ENCODE measurements at regions not wholly inside any gene's neighbourhood (a gene's known extent, or its start where the extent isn't known, plus 50 kb on each side); places are given as distances from the start of the nearest gene placed in this dataset.

GRCh38 chr10:6338361-6338760, 135.6 kb downstream of the PFKFB3 start:
- DNase-seq (no peak), ATAC-seq (no peak)
- intact Hi-C loops (cut with DNase I): no loop called here

DNA sequence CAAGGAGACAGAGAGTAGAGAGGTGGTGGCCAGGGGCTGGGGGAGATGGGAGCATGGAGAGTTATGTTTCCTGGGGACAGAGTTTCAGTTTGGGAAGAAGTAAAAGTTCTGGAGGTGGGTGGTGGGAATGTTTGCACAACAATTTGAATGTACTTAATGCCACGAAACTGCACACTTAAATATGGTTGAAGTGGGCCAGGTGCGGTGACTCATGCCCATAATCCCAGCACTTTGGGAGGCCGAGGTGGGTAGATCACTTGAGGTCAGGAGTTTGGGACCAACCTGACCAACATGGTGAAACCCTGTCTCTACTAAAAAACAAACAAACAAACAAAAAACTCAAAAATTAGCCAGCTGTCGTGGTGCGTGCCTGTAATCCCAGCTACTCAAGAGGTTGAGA, 137.2 kb downstream of the PFKFB3 start:
- no peak for DNase-seq
- intact Hi-C loops (cut with DNase I): no loop called here
- no peak for ATAC-seq

DNA sequence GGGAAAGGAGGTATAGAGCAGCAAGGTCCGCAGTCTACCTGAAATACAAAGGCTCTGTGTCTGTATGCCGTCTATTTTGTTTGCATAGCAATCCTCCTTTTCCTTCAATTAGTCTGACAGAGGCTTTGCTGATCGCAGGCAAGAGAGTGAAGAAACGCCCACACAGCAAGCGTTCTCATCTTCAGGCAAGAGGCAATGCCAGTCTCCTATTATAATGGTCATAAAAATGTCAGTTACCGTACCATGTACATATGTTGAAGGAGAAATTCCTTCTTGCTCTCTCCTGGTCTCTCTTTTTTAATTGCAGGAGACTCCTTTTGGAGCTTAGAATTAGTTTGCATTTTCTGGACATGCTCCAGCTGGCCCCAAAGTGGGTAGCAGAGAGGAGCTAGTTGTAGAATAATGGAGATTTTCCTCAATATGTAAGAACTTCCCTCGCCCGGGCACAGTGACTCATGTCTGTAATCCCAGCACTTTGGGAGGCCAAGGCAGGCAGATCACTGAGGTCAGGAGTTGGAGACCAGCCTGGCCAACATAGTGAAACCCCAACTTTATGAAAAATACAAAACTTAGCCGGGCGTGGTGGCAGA, 139.5 kb downstream of the PFKFB3 start:
- intact Hi-C loops (cut with DNase I): no loop called here

GRCh38 chr10:6343305-6344010, 140.7 kb downstream of the PFKFB3 start:
- ATAC-seq: no peak
- DNase-seq: no peak
- intact Hi-C loops (cut with DNase I): no loop called here

More for the DNA sequence above, 139.5 kb downstream of the PFKFB3 start:
- ATAC-seq: no peak
- no peak for DNase-seq

- intact Hi-C loops (cut with DNase I): no loop called here
- ATAC-seq: no peak
- no peak for DNase-seq
These were observed 142.7 kb downstream of the PFKFB3 start for GRCh38 chr10:6345404-6345803.

GRCh38 chr10:6346631-6347030, 143.9 kb downstream of the PFKFB3 start:
- DNase-seq (no peak), ATAC-seq (no peak)
- intact Hi-C loops (cut with DNase I): no loop called here

DNA sequence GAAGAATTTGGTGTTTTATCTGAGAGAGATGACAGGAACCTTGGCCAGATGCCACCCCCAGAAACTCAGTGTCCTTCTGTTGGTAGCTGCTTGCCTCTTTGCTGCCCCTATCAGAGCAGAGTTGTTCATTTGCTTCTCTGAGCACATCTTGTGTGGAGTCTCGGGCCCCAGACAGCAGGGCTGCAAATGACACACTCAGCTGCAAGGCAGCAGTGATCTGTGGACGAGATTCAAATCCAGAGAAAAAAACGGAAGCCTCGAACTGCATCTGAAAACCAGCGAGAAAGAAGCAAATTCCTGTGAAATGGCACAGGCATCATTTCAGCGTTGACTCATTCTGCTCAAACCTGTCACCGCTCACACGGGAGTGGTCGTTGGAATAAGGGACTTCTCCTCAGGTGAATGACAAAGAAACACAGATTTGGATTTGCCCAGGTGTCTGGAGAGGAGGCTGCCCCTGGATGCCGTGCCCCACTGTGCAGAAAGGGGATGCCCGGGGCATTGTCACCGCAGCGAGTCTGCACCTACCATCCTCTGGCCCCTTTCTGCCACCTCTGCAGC, 144.7 kb downstream of the PFKFB3 start:
- DNase-seq: no peak
- peak in 1 of 2 donors; percentile 9 for ATAC-seq
- intact Hi-C loops (cut with DNase I): no loop called here

GRCh38 chr10:6348096-6348874, 145.6 kb downstream of the PFKFB3 start:
- DNase-seq (peak; percentile 54), ATAC-seq (peak; percentile 82 to 86)
- intact Hi-C loops (cut with DNase I): no loop called here

- ATAC-seq: no peak
- DNase-seq: no peak
- intact Hi-C loops (cut with DNase I): no loop called here
These were observed 147.3 kb downstream of the PFKFB3 start for GRCh38 chr10:6349846-6350535.

DNA sequence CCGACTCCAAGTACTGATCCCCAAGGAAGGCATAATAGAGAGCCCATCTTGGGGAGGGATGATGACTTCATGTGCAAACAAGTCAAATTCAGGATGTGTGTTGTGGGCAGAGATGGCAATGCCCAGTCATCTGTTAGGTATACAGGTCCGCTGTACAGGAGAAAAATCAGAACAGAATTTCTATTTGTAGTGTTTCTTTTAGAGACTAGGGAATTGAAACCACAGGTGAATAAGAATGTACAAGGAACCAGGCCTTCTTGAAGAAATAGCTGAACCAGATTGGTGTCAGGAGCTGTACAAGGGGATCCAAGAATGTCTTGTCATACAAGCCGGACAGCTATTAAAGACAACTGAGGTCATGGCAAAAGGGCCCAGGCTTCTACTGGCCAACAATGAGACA, 147.9 kb downstream of the PFKFB3 start:
- DNase-seq (no peak), ATAC-seq (no peak)
- intact Hi-C loops (cut with DNase I): no loop called here

GRCh38 chr10:6351495-6351894, 148.8 kb downstream of the PFKFB3 start:
- no peak for ATAC-seq

DNA sequence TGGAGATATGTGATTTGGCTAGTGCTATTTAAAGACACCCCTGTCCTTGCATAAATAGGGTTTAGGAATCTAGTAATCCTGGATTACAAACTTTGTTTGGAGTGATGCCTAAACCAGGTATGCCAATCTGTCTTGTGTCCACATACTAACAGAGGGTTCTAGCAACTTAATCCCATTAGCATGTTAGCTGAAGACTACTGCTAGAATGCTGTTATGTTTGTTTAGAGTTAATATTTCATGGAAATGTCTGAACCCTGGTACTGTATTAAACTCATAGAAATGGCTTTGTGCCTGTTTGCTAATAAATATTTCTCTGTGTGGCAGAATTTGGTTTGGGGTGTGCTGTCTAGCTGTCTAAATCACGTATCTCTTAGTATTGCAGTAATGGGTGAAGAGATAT, 150.8 kb downstream of the PFKFB3 start:
- intact Hi-C loops (cut with DNase I): no loop called here
- ATAC-seq: no peak
- no peak for DNase-seq

More at GRCh38 chr10:6351495-6351894, 148.8 kb downstream of the PFKFB3 start:
- DNase-seq: no peak
- intact Hi-C loops (cut with DNase I): no loop called here

DNA sequence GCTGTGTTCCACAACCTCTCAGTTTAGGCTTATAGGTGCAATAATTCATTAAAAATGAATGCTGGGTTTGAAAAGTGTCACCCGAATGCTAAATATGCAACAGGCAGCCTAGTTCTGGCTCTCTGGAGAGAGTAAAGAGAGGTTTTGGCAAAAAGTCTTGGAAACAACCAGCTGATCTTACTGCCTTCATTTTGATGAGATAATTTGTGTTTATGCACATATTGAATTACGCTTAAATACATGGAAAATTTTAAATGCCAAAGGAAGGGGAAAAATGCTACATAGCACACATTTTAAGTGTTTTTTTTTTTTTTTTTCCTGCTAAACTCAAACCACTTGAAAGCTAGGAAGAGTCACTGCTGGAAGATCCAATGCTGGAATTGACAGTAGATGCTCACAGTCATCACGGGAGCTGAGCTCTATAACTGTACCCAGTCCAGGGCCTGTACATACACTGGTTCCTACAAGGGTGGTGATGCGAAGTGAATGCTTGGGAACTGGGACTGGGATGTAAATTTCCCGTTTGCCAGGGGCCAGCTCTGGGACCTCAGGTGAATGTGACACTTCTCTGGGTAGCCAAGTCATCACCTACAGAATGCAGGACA, 151.5 kb downstream of the PFKFB3 start:
- ATAC-seq (no peak), DNase-seq (no peak)
- intact Hi-C loops (cut with DNase I): no loop called here

GRCh38 chr10:6356280-6356793, 153.6 kb downstream of the PFKFB3 start:
- intact Hi-C loops (cut with DNase I): no loop called here
- DNase-seq (no peak), ATAC-seq (no peak)

DNA sequence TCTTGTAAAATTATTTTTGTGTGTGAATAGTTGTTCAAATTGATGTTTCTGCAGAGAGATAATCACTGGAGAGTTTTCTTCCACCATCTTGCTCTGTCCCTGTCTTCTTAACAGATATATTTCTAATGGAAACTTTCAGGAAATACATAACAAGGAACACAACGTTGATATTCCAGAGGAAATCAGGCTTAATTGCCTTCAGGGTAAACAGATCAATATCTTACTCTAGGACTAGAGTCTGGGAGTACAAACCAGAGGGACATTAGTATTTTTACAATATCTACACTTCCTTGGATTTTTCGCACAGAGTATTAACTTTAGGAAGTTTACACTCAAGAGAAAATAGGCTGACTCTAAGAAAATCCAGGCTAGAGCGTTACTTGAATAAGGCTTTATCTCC, 159.1 kb downstream of the PFKFB3 start:
- no peak for ATAC-seq
- no peak for DNase-seq
- intact Hi-C loops (cut with DNase I): no loop called here

DNA sequence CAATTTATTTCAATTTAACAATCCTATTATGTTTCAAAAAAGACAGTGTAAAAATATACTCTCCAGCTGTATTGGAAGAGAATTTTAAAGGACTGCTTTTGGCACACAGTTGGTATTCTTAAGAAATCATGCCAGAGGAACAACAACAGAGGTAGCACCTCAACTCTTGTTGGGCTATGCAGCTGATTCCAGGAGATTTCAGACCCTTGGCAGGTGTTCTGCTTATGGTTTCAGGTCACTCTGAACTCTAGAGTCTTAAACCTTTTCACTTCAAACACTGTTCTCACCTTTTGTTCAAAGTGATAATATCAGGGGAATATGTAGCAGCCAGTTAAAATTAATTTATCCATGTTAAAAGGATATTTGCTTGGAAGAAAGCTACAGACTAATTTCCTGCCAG, 160.1 kb downstream of the PFKFB3 start:
- no peak for DNase-seq
- intact Hi-C loops (cut with DNase I): no loop called here
- ATAC-seq: no peak

- intact Hi-C loops (cut with DNase I): no loop called here
- no peak for DNase-seq
- ATAC-seq: no peak
These were observed 160.8 kb downstream of the PFKFB3 start for GRCh38 chr10:6363511-6363910.

DNA sequence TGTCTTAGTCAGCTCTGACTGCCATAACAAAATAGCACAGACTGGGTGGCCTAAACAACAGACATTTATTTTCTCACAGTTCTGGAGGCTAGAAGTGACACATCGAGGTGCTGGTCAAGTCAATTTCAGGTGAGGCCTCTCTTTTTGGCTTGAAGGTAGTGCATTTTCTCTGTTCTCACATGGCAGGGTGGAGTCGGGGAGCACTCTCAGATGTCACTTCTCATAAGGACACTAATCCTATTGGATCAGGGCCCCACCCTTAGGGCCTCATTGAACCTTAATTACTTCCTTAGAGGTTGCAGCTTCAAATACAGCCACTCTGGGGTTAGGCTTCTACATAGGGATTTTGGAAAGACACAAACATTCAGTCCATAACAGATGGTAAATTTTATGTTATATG, 161.6 kb downstream of the PFKFB3 start:
- DNase-seq (no peak), ATAC-seq (no peak)
- intact Hi-C loops (cut with DNase I): no loop called here

DNA sequence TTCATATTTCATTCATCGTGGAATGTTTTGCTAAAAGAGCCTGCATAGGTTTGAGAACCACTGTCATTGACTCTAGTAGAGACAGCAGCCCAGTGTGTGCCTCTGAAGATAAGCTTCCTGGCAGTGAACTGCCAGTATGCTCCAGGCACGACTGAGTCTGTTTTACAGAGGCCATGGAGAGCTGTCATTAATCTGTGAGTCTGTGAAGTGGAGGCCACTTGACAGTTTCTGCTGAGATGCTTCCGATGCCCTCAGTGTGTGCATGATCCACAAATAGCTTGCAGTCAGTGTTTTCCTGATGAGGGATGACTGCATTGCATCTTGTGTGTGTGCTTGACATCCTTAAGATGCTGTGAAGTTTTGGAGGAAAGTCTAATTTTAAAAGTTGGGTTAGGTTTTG, 162.2 kb downstream of the PFKFB3 start:
- intact Hi-C loops (cut with DNase I): no loop called here
- no peak for DNase-seq
- ATAC-seq: peak; percentile 92 to 96

All from left cardiac atrium (tissue), 4 donors.